ENCODE measurements at regions not wholly inside any gene's neighbourhood (a gene's known extent, or its start where the extent isn't known, plus 50 kb on each side); places are given as distances from the start of the nearest gene placed in this dataset.

GRCh38 chr7:115332691-115333090 lies 410.8 kb downstream of the MDFIC start:
- in situ Hi-C loops (cut with MboI; ENCODE audit: low sequenced_read_pairs), result no loop called here

More at GRCh38 chr7:115332691-115333090, 410.8 kb downstream of the MDFIC start:
- DNase-seq (peak; percentile 49), ATAC-seq (ENCODE audit: low read depth) (no peak)
- ChIA-PET CTCF (no interaction called here), POLR2A (ENCODE audit: unreplicated experiment) (no interaction called here)
- no peak overlapping the region for H3K14ac ChIP-seq (replicated peaks; ENCODE audit: low read depth, low read length)
- H4K91ac ChIP-seq (ENCODE audit: insufficient read depth, low read depth, low read length), result no peak overlapping the region
- H2AK5ac ChIP-seq (ENCODE audit: low read depth, low read length), result no peak overlapping the region
- no peak overlapping the region for H2AK9ac ChIP-seq (replicated peaks; ENCODE audit: low read depth, low read length, poor library complexity)
- H2BK20ac ChIP-seq (ENCODE audit: low read depth, low read length), result no peak overlapping the region
- H3K27ac ChIP-seq (ENCODE audit: insufficient read depth, low read length), result no peak overlapping the region
- no peak overlapping the region for H3K4ac ChIP-seq (ENCODE audit: low read depth, low read length)
- no peaks in the 10 kb centered on the region for H3K36me3 ChIP-seq (ENCODE audit: control insufficient read depth, insufficient read depth, low read length)
- H3K27me3 ChIP-seq (ENCODE audit: control insufficient read depth, insufficient read depth, low read length), result no peaks in the 10 kb centered on the region
- no peak overlapping the region for H3K4me3 ChIP-seq (ENCODE audit: insufficient read depth, low read depth, low read length)
- H2BK120ac ChIP-seq (ENCODE audit: low read depth, low read length), result no peak overlapping the region
- H3K23ac ChIP-seq (ENCODE audit: low read depth, low read length), result no peak overlapping the region
- no peaks in the 10 kb centered on the region for H3K9me3 ChIP-seq (ENCODE audit: control insufficient read depth, insufficient read depth, low read length)
- no peaks in the 10 kb centered on the region for H3K4me1 ChIP-seq (ENCODE audit: control insufficient read depth, insufficient read depth, low read length)
- H2AFZ ChIP-seq (replicated peaks; ENCODE audit: low read length, poor library complexity), result no peak overlapping the region
- H2BK15ac ChIP-seq (ENCODE audit: low read depth, low read length), result no peak overlapping the region
- no peak overlapping the region for H4K5ac ChIP-seq (ENCODE audit: low read depth, low read length)
- H3K79me1 ChIP-seq (ENCODE audit: low read depth in 1 of 2, low read length in 2 of 2), result no peaks in the 10 kb centered on the region
- H4K8ac ChIP-seq (ENCODE audit: low read depth in 2 of 2, low read length in 2 of 2), result no peak overlapping the region
- H2BK5ac ChIP-seq (ENCODE audit: low read depth, low read length, poor library complexity, severe bottlenecking), result no peak overlapping the region
- no peak overlapping the region for H3K56ac ChIP-seq (ENCODE audit: extremely low read depth, insufficient read depth, low read length)
- no TSS peak for BruUV-seq (replicated peaks)
- no peak overlapping the region for H3K18ac ChIP-seq (ENCODE audit: low read depth, low read length)
- intact Hi-C loops (cut with micrococcal nuclease), result no loop called here
- WGBS, 2 experiments (ENCODE audit: extremely low coverage in 2 of 2, insufficient read length in 1 of 2), result no CpG with 5 or more reads among the region's 3 CpGs
- H3K9ac ChIP-seq (ENCODE audit: low read depth, low read length), result no peak overlapping the region
- no peaks in the 10 kb centered on the region for H3K9me1 ChIP-seq (ENCODE audit: insufficient read depth, low read length)
- no peak for TF ChIP-seq CTCF (conservative IDR thresholded peaks at IDR 0.05; ENCODE audit: low read depth, low read length)
- TF ChIP-seq RAD21 (IDR thresholded peaks at IDR 0.05; ENCODE audit: low read length), result no peak
- TF ChIP-seq RCOR1 (IDR thresholded peaks at IDR 0.05; ENCODE audit: insufficient replicate concordance, low read length), result no peak
- no peak for TF ChIP-seq SMC3 (IDR thresholded peaks at IDR 0.05; ENCODE audit: low read depth, low read length)
- no peak for TF ChIP-seq BHLHE40 (IDR thresholded peaks at IDR 0.05; ENCODE audit: low read depth, low read length)
- TF ChIP-seq MAFK (IDR thresholded peaks at IDR 0.05; ENCODE audit: low read depth, low read length), result no peak
- TF ChIP-seq POLR2A (IDR thresholded peaks at IDR 0.05; ENCODE audit: low read depth, low read length), result no peak
- TF ChIP-seq ELK1 (IDR thresholded peaks at IDR 0.05; ENCODE audit: borderline replicate concordance, low read depth, low read length), result no peak
- no peak for TF ChIP-seq NFE2L2 (IDR thresholded peaks at IDR 0.05; ENCODE audit: low read depth, low read length)
- TF ChIP-seq USF2 (IDR thresholded peaks at IDR 0.05; ENCODE audit: low read depth, low read length), result no peak
- TF ChIP-seq MAZ (IDR thresholded peaks at IDR 0.05; ENCODE audit: borderline replicate concordance, low read depth, low read length), result no peak
- TF ChIP-seq CHD1 (IDR thresholded peaks at IDR 0.05; ENCODE audit: low read depth, low read length), result no peak
- no peak for TF ChIP-seq MXI1 (IDR thresholded peaks at IDR 0.05; ENCODE audit: borderline replicate concordance, low read depth, low read length)
- TF ChIP-seq RFX5 (IDR thresholded peaks at IDR 0.05; ENCODE audit: low read depth, low read length), result no peak
- no peak for TF ChIP-seq CEBPB (IDR thresholded peaks at IDR 0.05; ENCODE audit: low read depth, low read length)
- TF ChIP-seq FOS (IDR thresholded peaks at IDR 0.05; ENCODE audit: low read depth, low read length), result no peak
- no peak overlapping the region for H3K4me2 ChIP-seq (ENCODE audit: low read depth, low read length)
- dilution Hi-C loops (cut with HindIII; ENCODE audit: low sequenced_read_pairs, unreplicated experiment), result no loop called here
- no peaks in the 10 kb centered on the region for H4K20me1 ChIP-seq (ENCODE audit: insufficient read depth, low read length)
